Immature natural killer cell (primary cell): ENCODE measurements at regions not wholly inside any gene's neighbourhood (a gene's known extent, or its start where the extent isn't known, plus 50 kb on each side); places are given as distances from the start of the nearest gene placed in this dataset.
"Not testable (repeated sequence)": the region's sequence is repeated elsewhere in the genome, so short reads cannot be mapped to it uniquely, and the experiment has no call there.

Experiments
- DNase-seq, 3 donors: peaks; one replicate each; pipeline ENCODE4 v3.0.0; 2022; ENCODE audit warnings: mixed read lengths in 1 of 3
- H3K27ac Mint-ChIP-seq, 6 donors: one replicate each; pipeline ENCODE4 v1.8.0; 2020; ENCODE audit warnings: mixed read lengths in 6 of 6, mild to moderate bottlenecking in 5 of 6, inconsistent platforms in 4 of 6, moderate library complexity in 3 of 6
- H3K27me3 Mint-ChIP-seq, 3 donors: one replicate each; pipeline ENCODE4 v1.8.0; 2020 to 2021; ENCODE audit warnings: low read depth in 3 of 3, mild to moderate bottlenecking in 3 of 3, mixed read lengths in 3 of 3, moderate library complexity in 3 of 3, inconsistent platforms in 1 of 3
- H3K36me3 Mint-ChIP-seq, 3 donors: one replicate each; pipeline ENCODE4 v1.8.0; 2020; ENCODE audit warnings: mixed read lengths in 3 of 3, inconsistent platforms in 2 of 3, mild to moderate bottlenecking in 2 of 3
- H3K4me1 Mint-ChIP-seq, 2 donors: one replicate each; pipeline ENCODE4 v1.8.0; 2020; ENCODE audit warnings: inconsistent platforms in 2 of 2, mild to moderate bottlenecking in 2 of 2, mixed read lengths in 2 of 2, moderate library complexity in 1 of 2
- H3K4me3 Mint-ChIP-seq, 5 donors: one replicate each; pipeline ENCODE4 v1.8.0; 2020; ENCODE audit warnings: mild to moderate bottlenecking in 5 of 5, mixed read lengths in 5 of 5, inconsistent platforms in 3 of 5, moderate library complexity in 3 of 5
- H3K9me3 Mint-ChIP-seq, 6 donors: one replicate each; pipeline ENCODE4 v1.8.0; 2020; ENCODE audit warnings: mild to moderate bottlenecking in 6 of 6, mixed read lengths in 6 of 6, inconsistent platforms in 4 of 6, moderate library complexity in 3 of 6

- no peaks in the 10 kb centered on the region for H3K4me1 Mint-ChIP-seq
- peaks cover 0 to 4% (median 0%) of the 10 kb centered on the region in 3 donors for H3K27me3 Mint-ChIP-seq
- DNase-seq, result no peak
- no peak overlapping the region for H3K27ac Mint-ChIP-seq
- no peaks in the 10 kb centered on the region for H3K36me3 Mint-ChIP-seq
- peaks cover 4 to 12% (median 6%) of the 10 kb centered on the region in 6 donors for H3K9me3 Mint-ChIP-seq
- no peak overlapping the region for H3K4me3 Mint-ChIP-seq
Observed at GRCh38 chr5:18395126-18396110, 761.2 kb downstream of the TAF11L14 start.

GRCh38 chr5:18397371-18397770 is 763.1 kb downstream of the TAF11L14 start:
- H3K27me3 Mint-ChIP-seq, result peaks cover 0 to 2% (median 0%) of the 10 kb centered on the region in 3 donors
- DNase-seq, result no peak
- no peak overlapping the region for H3K27ac Mint-ChIP-seq
- peaks cover 3 to 15% (median 4%) of the 10 kb centered on the region in 6 donors for H3K9me3 Mint-ChIP-seq
- no peaks in the 10 kb centered on the region for H3K4me1 Mint-ChIP-seq
- H3K36me3 Mint-ChIP-seq, result no peaks in the 10 kb centered on the region
- H3K4me3 Mint-ChIP-seq, result no peak overlapping the region

DNA sequence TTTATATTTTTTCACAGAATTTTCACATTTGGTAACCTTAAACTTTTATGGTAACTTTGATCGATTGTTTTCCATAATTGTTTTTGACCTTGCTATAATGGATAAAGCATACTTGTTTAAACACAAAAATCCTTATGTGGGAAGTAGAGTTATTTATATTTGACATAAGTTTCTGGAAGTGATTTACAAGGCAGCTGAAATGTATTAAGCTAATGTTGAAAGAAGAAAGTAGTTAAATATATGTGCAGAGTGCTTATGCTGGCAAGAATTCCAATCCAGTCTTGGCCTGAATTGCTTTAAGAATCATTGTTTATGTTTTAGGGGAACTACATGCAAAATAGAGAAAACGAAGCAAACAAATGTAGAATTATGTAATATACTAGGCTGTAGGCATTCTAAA is 763.6 kb downstream of the TAF11L14 start:
- H3K4me3 Mint-ChIP-seq, result no peak overlapping the region
- no peaks in the 10 kb centered on the region for H3K4me1 Mint-ChIP-seq
- no peaks in the 10 kb centered on the region for H3K36me3 Mint-ChIP-seq
- H3K27me3 Mint-ChIP-seq, result peaks cover 0 to 2% (median 0%) of the 10 kb centered on the region in 3 donors
- H3K9me3 Mint-ChIP-seq, result peaks cover 0 to 15% (median 4%) of the 10 kb centered on the region in 6 donors
- DNase-seq, result no peak
- H3K27ac Mint-ChIP-seq, result no peak overlapping the region

DNA sequence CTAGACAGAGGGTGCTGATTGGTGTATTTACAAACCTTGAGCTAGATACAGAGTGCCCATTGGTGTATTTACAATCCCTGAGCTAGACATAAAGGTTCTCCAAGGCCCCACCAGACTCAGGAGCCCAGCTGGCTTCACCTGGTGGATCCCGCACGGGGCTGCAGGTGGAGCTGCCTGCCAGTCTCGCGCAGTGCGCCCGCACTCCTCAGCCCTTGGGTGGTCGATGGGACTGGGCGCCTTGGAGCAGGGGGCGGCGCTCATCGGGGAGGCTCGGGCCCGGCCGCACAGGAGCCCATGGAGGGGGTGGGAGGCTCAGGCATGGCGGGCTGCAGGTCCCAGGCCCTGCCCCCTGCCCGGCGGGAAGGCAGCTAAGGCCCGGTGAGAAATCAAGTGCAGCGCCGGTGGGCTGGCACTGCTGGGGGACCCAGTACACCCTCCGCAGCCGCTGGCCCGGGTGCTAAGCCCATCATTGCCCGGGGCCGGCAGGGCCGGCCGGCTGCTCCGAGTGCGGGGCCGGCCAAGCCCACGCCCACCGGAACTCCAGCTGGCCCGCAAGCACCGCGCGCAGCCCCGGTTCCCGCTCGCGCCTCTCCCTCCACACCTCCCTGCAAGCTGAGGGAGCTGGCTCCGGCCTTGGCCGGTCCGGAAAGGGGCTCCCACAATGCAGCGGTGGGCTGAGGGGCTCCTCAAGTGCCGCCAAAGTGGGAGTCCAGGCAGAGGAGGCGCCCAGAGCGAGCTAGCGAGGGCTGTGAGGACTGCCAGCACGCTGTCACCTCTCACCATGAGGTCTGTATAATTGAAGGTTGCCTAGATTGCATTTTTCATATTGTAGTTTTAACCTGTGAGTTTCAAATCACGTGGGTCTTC is 765.4 kb downstream of the TAF11L14 start:
- DNase-seq, H3K27me3 Mint-ChIP-seq, H3K36me3 Mint-ChIP-seq, H3K4me1 Mint-ChIP-seq, H3K27ac Mint-ChIP-seq, H3K4me3 Mint-ChIP-seq: not testable (repeated sequence)
- peaks cover under 1 to 15% (median 6%) of the 10 kb centered on the region in 6 donors for H3K9me3 Mint-ChIP-seq

GRCh38 chr5:18403141-18403540 is 768.9 kb downstream of the TAF11L14 start:
- Mint-ChIP-seq H3K27ac (no peak overlapping the region), H3K9me3 (peaks cover 4 to 12% (median 7%) of the 10 kb centered on the region in 6 donors), H3K27me3 (no peaks in the 10 kb centered on the region), H3K36me3 (no peaks in the 10 kb centered on the region), H3K4me1 (no peaks in the 10 kb centered on the region), H3K4me3 (no peak overlapping the region)
- DNase-seq, result no peak

- H3K36me3 Mint-ChIP-seq, result no peaks in the 10 kb centered on the region
- H3K27ac Mint-ChIP-seq, result no peak overlapping the region
- no peak overlapping the region for H3K4me3 Mint-ChIP-seq
- peaks cover 3 to 10% (median 5%) of the 10 kb centered on the region in 6 donors for H3K9me3 Mint-ChIP-seq
- DNase-seq, result no peak
- no peaks in the 10 kb centered on the region for H3K4me1 Mint-ChIP-seq
- H3K27me3 Mint-ChIP-seq, result no peaks in the 10 kb centered on the region
Observed at GRCh38 chr5:18403941-18404438, 769.7 kb downstream of the TAF11L14 start.

- Mint-ChIP-seq H3K27ac (no peak overlapping the region), H3K4me3 (no peak overlapping the region), H3K9me3 (peaks cover 16 to 37% (median 20%) of the 10 kb centered on the region in 6 donors), H3K36me3 (no peaks in the 10 kb centered on the region), H3K27me3 (peaks cover 0 to 2% (median 0%) of the 10 kb centered on the region in 3 donors), H3K4me1 (no peaks in the 10 kb centered on the region)
- no peak for DNase-seq
Observed at GRCh38 chr5:18420711-18421110, 786.5 kb downstream of the TAF11L14 start.

DNA sequence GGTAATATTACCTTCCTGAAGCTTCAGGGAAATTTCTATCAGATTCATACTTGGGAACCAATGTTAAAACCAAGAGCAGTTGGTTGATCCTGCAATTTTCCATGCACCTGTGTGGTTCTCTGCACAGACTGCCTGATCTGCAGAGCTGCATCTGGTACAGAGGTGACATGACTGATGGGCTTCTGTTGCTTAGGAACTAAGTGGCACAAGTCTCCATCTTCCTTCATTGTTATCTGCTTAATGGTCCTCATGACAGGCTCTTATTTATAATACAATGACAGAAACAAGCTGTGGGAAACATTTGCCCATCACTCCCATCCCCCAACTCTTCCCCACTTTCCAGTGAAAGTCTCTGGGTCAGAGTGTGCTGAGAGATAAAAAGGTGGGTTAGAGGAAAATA is 799.1 kb downstream of the TAF11L14 start:
- DNase-seq, result no peak
- no peak overlapping the region for H3K27ac Mint-ChIP-seq
- H3K27me3 Mint-ChIP-seq, result peaks cover 0 to 2% (median 0%) of the 10 kb centered on the region in 3 donors
- H3K9me3 Mint-ChIP-seq, result peaks cover 8 to 27% (median 12%) of the 10 kb centered on the region in 6 donors
- no peaks in the 10 kb centered on the region for H3K4me1 Mint-ChIP-seq
- H3K4me3 Mint-ChIP-seq, result no peak overlapping the region
- no peaks in the 10 kb centered on the region for H3K36me3 Mint-ChIP-seq

- H3K27ac Mint-ChIP-seq, result no peak overlapping the region
- H3K9me3 Mint-ChIP-seq, result peaks cover 0 to 28% (median 6%) of the 10 kb centered on the region in 6 donors
- no peaks in the 10 kb centered on the region for H3K36me3 Mint-ChIP-seq
- peaks cover 0 to 2% (median 0%) of the 10 kb centered on the region in 3 donors for H3K27me3 Mint-ChIP-seq
- no peak overlapping the region for H3K4me3 Mint-ChIP-seq
- no peaks in the 10 kb centered on the region for H3K4me1 Mint-ChIP-seq
- no peak for DNase-seq
Observed at GRCh38 chr5:18438126-18438525, 803.9 kb downstream of the TAF11L14 start.

DNA sequence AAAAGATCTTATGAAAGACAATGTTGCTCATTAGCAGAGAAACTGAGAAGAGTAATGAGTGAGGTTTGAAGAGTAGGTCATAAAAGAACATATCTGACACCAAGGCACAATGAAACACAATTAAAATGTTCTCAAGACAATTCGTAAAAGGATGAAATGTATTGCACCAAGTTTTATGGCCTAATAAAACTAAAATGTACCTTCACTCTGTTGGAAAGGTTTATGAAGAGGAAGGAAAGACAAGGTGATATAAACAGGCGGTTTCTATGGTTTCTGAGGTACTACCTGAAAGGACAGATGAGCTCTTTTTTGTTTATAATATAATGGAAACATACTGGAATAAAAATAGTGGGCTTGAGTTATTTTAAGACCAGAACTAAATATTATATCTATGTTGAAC is 821.3 kb downstream of the TAF11L14 start:
- no peaks in the 10 kb centered on the region for H3K4me1 Mint-ChIP-seq
- H3K27me3 Mint-ChIP-seq, result no peaks in the 10 kb centered on the region
- no peak for DNase-seq
- no peak overlapping the region for H3K27ac Mint-ChIP-seq
- no peak overlapping the region for H3K4me3 Mint-ChIP-seq
- H3K9me3 Mint-ChIP-seq, result peaks cover 0 to 50% (median 11%) of the 10 kb centered on the region in 6 donors
- H3K36me3 Mint-ChIP-seq, result peaks cover 0 to 5% (median 4%) of the 10 kb centered on the region in 3 donors

DNA sequence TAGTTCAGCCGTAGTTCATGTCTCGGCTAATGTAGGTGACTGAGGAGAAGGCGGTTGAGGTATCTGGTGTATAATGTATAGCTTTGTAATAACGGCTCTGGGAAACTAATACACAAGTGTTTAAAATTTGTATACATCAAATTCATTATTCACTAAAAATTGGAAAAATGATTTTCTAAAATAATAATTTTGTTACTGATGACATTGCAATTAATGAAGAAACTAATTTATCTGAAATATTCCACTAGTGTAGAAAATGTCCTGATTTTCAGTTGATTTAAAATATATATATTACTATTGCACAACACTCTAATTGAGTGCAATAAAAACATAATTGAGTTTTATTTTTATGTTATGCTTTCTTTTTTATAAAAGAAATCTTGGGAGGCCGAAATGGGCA is 823.0 kb downstream of the TAF11L14 start:
- H3K27me3 Mint-ChIP-seq, result no peaks in the 10 kb centered on the region
- H3K9me3 Mint-ChIP-seq, result peaks cover under 1 to 40% (median 10%) of the 10 kb centered on the region in 6 donors
- H3K27ac Mint-ChIP-seq, result no peak overlapping the region
- H3K4me1 Mint-ChIP-seq, result no peaks in the 10 kb centered on the region
- no peak for DNase-seq
- H3K36me3 Mint-ChIP-seq, result peaks cover 0 to 5% (median 2%) of the 10 kb centered on the region in 3 donors
- H3K4me3 Mint-ChIP-seq, result no peak overlapping the region

DNA sequence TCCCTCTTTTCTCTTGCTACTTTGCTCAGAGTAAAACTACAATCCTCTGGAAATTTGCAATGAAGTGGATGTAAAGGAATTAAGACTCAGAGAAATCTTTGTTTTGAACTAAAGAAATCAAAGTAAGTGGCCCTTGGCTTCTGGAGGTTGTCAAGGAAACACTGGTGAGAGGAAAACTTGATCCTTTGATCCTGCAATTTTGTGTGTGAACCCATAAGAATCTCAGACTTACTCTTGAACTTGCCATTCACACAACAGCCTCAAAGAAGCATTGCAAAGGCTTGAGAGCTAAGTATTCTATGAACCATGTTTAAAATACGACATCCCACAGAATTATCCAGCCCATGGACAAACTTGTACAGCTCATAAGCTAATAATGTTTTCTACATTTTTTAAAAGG is 827.5 kb downstream of the TAF11L14 start:
- no peak for DNase-seq

DNA sequence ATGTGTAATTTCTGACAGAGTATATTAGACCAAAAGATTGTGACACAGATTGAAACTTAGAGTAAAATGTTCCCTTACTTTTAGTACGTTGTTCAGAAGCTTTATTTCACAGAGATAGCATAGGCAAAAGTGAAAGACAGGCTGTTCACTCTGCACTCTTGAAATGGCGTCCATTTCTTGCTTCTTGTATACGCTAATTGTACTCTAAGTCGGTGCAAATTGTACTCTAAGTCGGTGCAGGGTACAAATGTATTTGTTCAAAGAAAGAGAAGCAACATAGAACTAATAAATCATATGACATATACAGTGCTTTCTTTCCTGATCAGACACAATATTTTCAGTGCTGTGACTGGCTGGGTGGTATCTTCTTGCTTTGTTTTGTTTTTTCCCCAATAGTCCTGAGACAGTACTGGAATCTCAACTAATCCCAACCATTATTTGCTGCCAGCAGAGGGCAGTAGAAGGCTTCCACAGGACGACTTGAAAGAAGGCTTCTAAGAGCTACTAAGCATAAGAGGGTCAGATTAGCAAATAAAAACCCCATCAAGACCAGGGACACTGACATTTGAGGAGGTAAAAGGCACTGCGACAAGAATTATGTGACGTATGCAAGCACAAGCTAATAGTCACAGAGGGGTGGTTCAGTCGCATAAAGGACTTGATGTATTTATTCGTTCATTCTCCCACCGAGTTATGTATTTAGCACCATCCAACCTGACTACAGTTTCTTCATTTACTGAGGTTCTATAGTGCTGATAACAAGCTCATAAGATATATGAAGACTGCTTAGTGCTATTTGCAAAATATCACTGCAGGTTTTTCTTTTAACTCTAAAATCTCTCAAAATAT is 831.8 kb downstream of the TAF11L14 start:
- Mint-ChIP-seq H3K36me3 (no peaks in the 10 kb centered on the region), H3K4me1 (no peaks in the 10 kb centered on the region), H3K27ac (no peak overlapping the region), H3K4me3 (no peak overlapping the region), H3K9me3 (peaks cover 0 to 14% (median 1%) of the 10 kb centered on the region in 6 donors), H3K27me3 (no peaks in the 10 kb centered on the region)
- DNase-seq, result no peak

More for the DNA sequence above, 827.5 kb downstream of the TAF11L14 start:
- Mint-ChIP-seq H3K9me3 (peaks cover under 1 to 26% (median 7%) of the 10 kb centered on the region in 6 donors), H3K27ac (no peak overlapping the region), H3K36me3 (no peaks in the 10 kb centered on the region), H3K4me1 (no peaks in the 10 kb centered on the region), H3K27me3 (no peaks in the 10 kb centered on the region), H3K4me3 (no peak overlapping the region)
